SK-N-SH (cell line): ENCODE measurements at regions not wholly inside any gene's neighbourhood (a gene's known extent, or its start where the extent isn't known, plus 50 kb on each side); places are given as distances from the start of the nearest gene placed in this dataset.

Source experiments
- CTCF ChIP-seq: fragments of 200-600 bp; sonication (generic); IDR thresholded peaks from 2 replicates; pipeline ENCODE4 v1.6.1; 2017; ENCODE audit warnings: antibody characterized with exemption, mild to moderate bottlenecking, moderate library complexity
- EZH2phosphoT487 ChIP-seq: fragments of 200-600 bp; sonication (generic); IDR thresholded peaks from 2 replicates; pipeline ENCODE4 v1.6.1; 2017; ENCODE audit warnings: low read depth, mixed run types, mild to moderate bottlenecking, antibody characterized with exemption, moderate library complexity, borderline replicate concordance
- FOXM1 ChIP-seq: IDR thresholded peaks from 2 replicates; pipeline ENCODE4 v1.4.0; 2012; ENCODE audit warnings: low read depth, mild to moderate bottlenecking
- JUND ChIP-seq: IDR thresholded peaks from 2 replicates; pipeline ENCODE4 v1.4.0; 2012
- REST ChIP-seq: IDR thresholded peaks from 2 replicates; pipeline ENCODE4 v1.6.1; 2012; ENCODE audit warnings: mild to moderate bottlenecking, low read depth, low read length, moderate library complexity
- TAF1 ChIP-seq: IDR thresholded peaks from 2 replicates; pipeline ENCODE4 v1.6.1; 2012; ENCODE audit warnings: low read depth, mild to moderate bottlenecking, low read length, moderate library complexity, borderline replicate concordance
- USF2 ChIP-seq: fragments of 150-350 bp; IDR thresholded peaks from 2 replicates; pipeline ENCODE4 v1.6.1; 2017; ENCODE audit warnings: antibody characterized with exemption, low read length, low read depth, borderline replicate concordance

- no peak for TF ChIP-seq CTCF
- no peak for TF ChIP-seq REST
- TF ChIP-seq JUND = no peak
- TF ChIP-seq EZH2phosphoT487 = no peak
- TF ChIP-seq FOXM1 = no peak
- TF ChIP-seq TAF1 = no peak
- TF ChIP-seq USF2 = no peak
Measured at GRCh38 chr4:38365261-38365660, 298.7 kb upstream of the KLF3 start.
